IMR-90 (cell line): ENCODE measurements at regions not wholly inside any gene's neighbourhood (a gene's known extent, or its start where the extent isn't known, plus 50 kb on each side); places are given as distances from the start of the nearest gene placed in this dataset.

Source experiments
- ATAC-seq: fragments of 200-7000 bp; cut with Tn5 transposase; 2 replicates; pipeline ENCODE4 v1.9.1; 2020; ENCODE audit warnings: low read depth, mild to moderate bottlenecking, moderate library complexity
- BruUV-seq: library from RNA; stranded (reverse); fragments of 400-500 nt; replicated peaks from 2 replicates; lab custom pipeline; 2021; lab: Mats Ljungman, UMichigan
- CTCF ChIA-PET: fragments of 300-600 bp; formaldehyde crosslinking; extraction: SDS; loops from one replicate; lab custom pipeline; 2021; ENCODE audit warnings: antibody characterized with exemption; lab: Yijun Ruan, JAX
- POLR2A ChIA-PET: fragments of 300-600 bp; sonication (Branson Sonifier 250); formaldehyde crosslinking; loops from one replicate; lab custom pipeline; 2022; ENCODE audit warnings: antibody characterized with exemption; ENCODE audit not compliant: unreplicated experiment; lab: Charles Lee
- DNase-seq: peaks from one replicate; pipeline ENCODE4 v3.0.0; 2013
- H2AFZ ChIP-seq: replicated peaks from 2 replicates; pipeline ENCODE3; 2013; ENCODE audit warnings: low read length, mild to moderate bottlenecking; ENCODE audit not compliant: poor library complexity
- H2AK5ac ChIP-seq: 2 replicates; pipeline ENCODE4 v1.6.1; 2013; ENCODE audit warnings: low read depth, low read length, inconsistent platforms
- H2AK9ac ChIP-seq: replicated peaks from 2 replicates; pipeline ENCODE3; 2013; ENCODE audit warnings: mild to moderate bottlenecking, low read depth, low read length, moderate library complexity; ENCODE audit not compliant: poor library complexity
- H2BK120ac ChIP-seq: 2 replicates; pipeline ENCODE4 v1.6.1; 2013; ENCODE audit warnings: low read depth, low read length, inconsistent platforms
- H2BK15ac ChIP-seq: 3 replicates; pipeline ENCODE4 v1.6.1; 2013; ENCODE audit warnings: low read depth, low read length, inconsistent platforms
- H2BK20ac ChIP-seq: 2 replicates; pipeline ENCODE4 v1.6.1; 2013; ENCODE audit warnings: low read depth, mild to moderate bottlenecking, inconsistent platforms, low read length, moderate library complexity
- H2BK5ac ChIP-seq: 2 replicates; pipeline ENCODE4 v1.6.1; 2013; ENCODE audit warnings: mild to moderate bottlenecking, low read depth, low read length, inconsistent platforms; ENCODE audit not compliant: poor library complexity, severe bottlenecking
- H3K14ac ChIP-seq: replicated peaks from 2 replicates; pipeline ENCODE4 v1.6.1; 2013; ENCODE audit warnings: low read depth, low read length, inconsistent platforms
- H3K18ac ChIP-seq: 2 replicates; pipeline ENCODE4 v1.6.1; 2013; ENCODE audit warnings: low read depth, low read length, control low read depth
- H3K23ac ChIP-seq: 2 replicates; pipeline ENCODE4 v1.6.1; 2013; ENCODE audit warnings: low read depth, low read length, inconsistent platforms
- H3K27ac ChIP-seq: 2 replicates; pipeline ENCODE4 v1.5.1; 2013; ENCODE audit warnings: mild to moderate bottlenecking, control low read depth, low read length; ENCODE audit not compliant: insufficient read depth
- H3K27me3 ChIP-seq: 2 replicates; pipeline ENCODE4 v1.6.1; 2013; ENCODE audit warnings: low read length; ENCODE audit not compliant: control insufficient read depth, insufficient read depth
- H3K36me3 ChIP-seq: 2 replicates; pipeline ENCODE4 v1.6.1; 2013; ENCODE audit warnings: low read length, mixed read lengths; ENCODE audit not compliant: control insufficient read depth, insufficient read depth
- H3K4ac ChIP-seq: 2 replicates; pipeline ENCODE4 v1.6.1; 2013; ENCODE audit warnings: low read depth, low read length, inconsistent platforms
- H3K4me1 ChIP-seq: 2 replicates; pipeline ENCODE4 v1.6.1; 2013; ENCODE audit warnings: low read length, mixed read lengths; ENCODE audit not compliant: control insufficient read depth, insufficient read depth
- H3K4me2 ChIP-seq: 2 replicates; pipeline ENCODE4 v1.6.1; 2013; ENCODE audit warnings: low read depth, mild to moderate bottlenecking, control low read depth, low read length, moderate library complexity
- H3K4me3 ChIP-seq: 2 replicates; pipeline ENCODE4 v1.5.1; 2013; ENCODE audit warnings: low read depth, mild to moderate bottlenecking, control low read depth, low read length, moderate library complexity; ENCODE audit not compliant: insufficient read depth
- H3K56ac ChIP-seq: 2 replicates; pipeline ENCODE4 v1.6.1; 2013; ENCODE audit warnings: low read length, inconsistent platforms; ENCODE audit not compliant: insufficient read depth; ENCODE audit errors: extremely low read depth
- H3K79me1 ChIP-seq, 2 experiments: 2 replicates each; pipeline ENCODE4 v1.6.1; 2013; ENCODE audit warnings: low read length in 2 of 2, inconsistent platforms in 1 of 2, low read depth in 1 of 2
- H3K9ac ChIP-seq: 2 replicates; pipeline ENCODE4 v1.6.1; 2013; ENCODE audit warnings: low read depth, low read length, control low read depth
- H3K9me1 ChIP-seq: 2 replicates; pipeline ENCODE4 v1.6.1; 2013; ENCODE audit warnings: low read length, inconsistent platforms; ENCODE audit not compliant: insufficient read depth
- H3K9me3 ChIP-seq: 2 replicates; pipeline ENCODE4 v1.6.1; 2013; ENCODE audit warnings: low read length; ENCODE audit not compliant: control insufficient read depth, insufficient read depth
- H4K20me1 ChIP-seq: 2 replicates; pipeline ENCODE4 v1.6.1; 2013; ENCODE audit warnings: low read length, inconsistent platforms; ENCODE audit not compliant: insufficient read depth
- H4K5ac ChIP-seq: 2 replicates; pipeline ENCODE4 v1.6.1; 2013; ENCODE audit warnings: mild to moderate bottlenecking, low read depth, low read length, control low read depth
- H4K8ac ChIP-seq, 2 experiments: 2 replicates each; pipeline ENCODE4 v1.6.1; 2013; ENCODE audit warnings: low read depth in 2 of 2, low read length in 2 of 2, control low read depth in 1 of 2, inconsistent platforms in 1 of 2
- H4K91ac ChIP-seq: 2 replicates; pipeline ENCODE4 v1.6.1; 2013; ENCODE audit warnings: low read depth, low read length, inconsistent platforms; ENCODE audit not compliant: insufficient read depth
- BHLHE40 ChIP-seq: fragments of 150-350 bp; IDR thresholded peaks from 2 replicates; pipeline ENCODE4 v1.6.1; 2016; ENCODE audit warnings: mild to moderate bottlenecking, low read depth, low read length
- FOS ChIP-seq: fragments of 150-350 bp; IDR thresholded peaks from 2 replicates; pipeline ENCODE4 v1.6.1; 2016; ENCODE audit warnings: low read depth, low read length
- NFE2L2 ChIP-seq: fragments of 150-350 bp; IDR thresholded peaks from 2 replicates; pipeline ENCODE4 v1.6.1; 2016; ENCODE audit warnings: low read depth, mild to moderate bottlenecking, low read length
- WGBS, 2 experiments: methylation state at CpG; one replicate each; pipeline versions ENCODE4 v1.1.5 to v1.1.7; 2013; ENCODE audit warnings: missing lambda C conversion rate in 2 of 2; ENCODE audit not compliant: insufficient read length in 1 of 2; ENCODE audit errors: extremely low coverage in 2 of 2; 5-methylcytosine and 5-hydroxymethylcytosine counted together
- dilution Hi-C: fragments of 300-500 bp; cut with HindIII; formaldehyde crosslinking; loops from one replicate; pipeline ENCODE4 v1.14.3; 2018; ENCODE audit warnings: low sequenced_read_pairs; ENCODE audit not compliant: unreplicated experiment
- in situ Hi-C: fragments of 300-500 bp; cut with MboI; formaldehyde crosslinking; loops from 3 replicates; pipeline ENCODE4 v1.14.3; 2019; ENCODE audit warnings: low sequenced_read_pairs, inconsistent platforms, mixed read lengths
- intact Hi-C: fragments of 100-400 bp; cut with micrococcal nuclease; formaldehyde crosslinking; loops from 2 replicates; pipeline ENCODE4 v1.10.0; 2022

DNA sequence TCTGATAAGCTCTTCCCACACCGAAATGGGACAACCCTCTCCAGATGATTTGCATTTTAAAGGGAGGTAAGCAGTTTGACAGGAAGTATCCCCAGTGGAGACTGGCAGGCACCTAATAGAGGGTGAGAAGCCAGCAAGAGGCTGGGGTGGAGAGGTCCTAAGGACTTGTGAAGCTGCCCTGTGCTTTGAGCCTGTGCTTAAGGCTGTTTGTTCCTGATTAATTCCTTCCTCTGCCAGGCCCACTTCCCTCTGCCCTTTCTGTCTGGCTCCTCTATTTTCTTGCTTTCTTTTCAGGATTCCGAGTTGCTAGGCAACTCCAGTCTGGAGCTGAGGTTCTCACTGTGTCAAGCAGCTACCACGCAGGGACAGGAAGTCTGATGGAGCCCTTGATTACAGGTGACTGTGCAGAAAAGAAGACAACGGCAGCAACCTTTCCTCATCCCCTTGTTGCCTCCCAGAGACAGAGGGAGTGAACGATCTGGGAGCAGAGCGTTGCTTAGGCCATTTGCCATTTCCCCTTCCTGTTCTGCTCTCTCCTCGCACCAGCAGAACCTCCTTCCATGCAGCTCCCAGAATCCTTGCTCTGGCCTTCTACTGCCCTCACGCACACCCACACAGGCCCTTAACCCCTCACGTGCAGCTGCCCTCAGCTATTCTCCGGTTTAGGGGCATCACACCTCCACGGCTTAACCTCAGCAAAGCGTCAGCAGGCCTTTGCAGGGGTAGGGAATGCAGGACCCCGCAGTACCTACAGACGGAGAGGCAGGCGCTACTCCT, 103.6 kb upstream of the CELF4 start:
- H3K18ac ChIP-seq: no peak overlapping the region
- H2BK120ac ChIP-seq: no peak overlapping the region
- H3K4ac ChIP-seq: no peak overlapping the region
- H3K23ac ChIP-seq: no peak overlapping the region
- in situ Hi-C loops (no loop called here), intact Hi-C loops (no loop called here), dilution Hi-C loops (no loop called here)
- no peak overlapping the region for H2BK5ac ChIP-seq
- no TSS peak for BruUV-seq
- no peak overlapping the region for H3K14ac ChIP-seq
- no peak overlapping the region for H3K27ac ChIP-seq
- H3K9me1 ChIP-seq: no peaks in the 10 kb centered on the region
- no peak overlapping the region for H2BK15ac ChIP-seq
- H3K4me2 ChIP-seq: no peak overlapping the region
- no peak overlapping the region for H4K5ac ChIP-seq
- H3K4me3 ChIP-seq: no peak overlapping the region
- H4K8ac ChIP-seq: no peak overlapping the region
- H3K27me3 ChIP-seq: no peaks in the 10 kb centered on the region
- ATAC-seq (no peak), DNase-seq (no peak)
- no peaks in the 10 kb centered on the region for H3K36me3 ChIP-seq
- ChIA-PET CTCF (no interaction called here), POLR2A (no interaction called here)
- H3K4me1 ChIP-seq: no peaks in the 10 kb centered on the region
- H2AK9ac ChIP-seq: no peak overlapping the region
- TF ChIP-seq FOS (no peak), BHLHE40 (no peak), NFE2L2 (no peak)
- H3K9me3 ChIP-seq: peaks cover 34% of the 10 kb centered on the region
- H4K91ac ChIP-seq: no peak overlapping the region
- whole genome bisulfite sequencing, 2 experiments: 45% methylated on average over 9 of the region's 15 CpGs; no CpG with 5 or more reads in 1 of the 2 experiments
- H2BK20ac ChIP-seq: no peak overlapping the region
- no peaks in the 10 kb centered on the region for H3K79me1 ChIP-seq
- H3K56ac ChIP-seq: no peak overlapping the region
- no peaks in the 10 kb centered on the region for H4K20me1 ChIP-seq
- H2AFZ ChIP-seq: no peak overlapping the region
- no peak overlapping the region for H3K9ac ChIP-seq
- H2AK5ac ChIP-seq: no peak overlapping the region
